ENCODE measurements at regions not wholly inside any gene's neighbourhood (a gene's known extent, or its start where the extent isn't known, plus 50 kb on each side); places are given as distances from the start of the nearest gene placed in this dataset.

DNA sequence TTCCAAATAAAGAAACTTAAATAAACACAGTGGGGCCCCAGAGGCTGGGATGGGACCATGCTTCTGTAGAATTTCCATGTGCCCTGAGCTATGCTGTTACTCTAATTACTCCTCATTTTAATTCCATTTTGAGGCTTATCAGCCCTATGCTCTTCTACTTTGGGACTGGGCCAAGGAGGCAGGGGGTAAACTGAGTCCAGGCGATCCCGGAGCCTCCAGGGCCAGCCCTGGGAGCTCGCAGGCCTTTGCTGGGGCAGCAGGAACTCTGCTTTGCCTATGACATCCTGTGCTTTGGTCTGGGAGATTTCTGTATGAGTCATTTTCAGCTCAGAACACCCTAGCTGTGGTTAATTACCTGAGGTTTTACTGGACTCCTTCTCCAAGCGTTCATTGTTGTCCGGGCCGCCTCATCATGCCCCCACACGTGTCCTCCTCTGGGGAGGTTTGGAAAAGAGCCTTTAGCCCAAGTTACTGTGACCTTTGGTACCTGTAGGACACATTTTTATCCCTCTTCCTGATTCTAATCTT is 95.7 kb downstream of the RHOU start:
- Mint-ChIP-seq H3K9me3 (no peaks in the 10 kb centered on the region), H3K27me3 (ENCODE audit: low read depth) (no peaks in the 10 kb centered on the region), H3K36me3 (ENCODE audit: low read depth) (no peaks in the 10 kb centered on the region), H3K4me3 (no peak overlapping the region), H3K27ac (ENCODE audit: unreplicated experiment) (no peak overlapping the region), H3K4me1 (peaks cover 10% of the 10 kb centered on the region)
- DNase-seq (ENCODE audit: low read depth, low spot score), result no peak
- TF ChIP-seq CTCF (conservative IDR thresholded peaks at IDR 0.05), result no peak

DNA sequence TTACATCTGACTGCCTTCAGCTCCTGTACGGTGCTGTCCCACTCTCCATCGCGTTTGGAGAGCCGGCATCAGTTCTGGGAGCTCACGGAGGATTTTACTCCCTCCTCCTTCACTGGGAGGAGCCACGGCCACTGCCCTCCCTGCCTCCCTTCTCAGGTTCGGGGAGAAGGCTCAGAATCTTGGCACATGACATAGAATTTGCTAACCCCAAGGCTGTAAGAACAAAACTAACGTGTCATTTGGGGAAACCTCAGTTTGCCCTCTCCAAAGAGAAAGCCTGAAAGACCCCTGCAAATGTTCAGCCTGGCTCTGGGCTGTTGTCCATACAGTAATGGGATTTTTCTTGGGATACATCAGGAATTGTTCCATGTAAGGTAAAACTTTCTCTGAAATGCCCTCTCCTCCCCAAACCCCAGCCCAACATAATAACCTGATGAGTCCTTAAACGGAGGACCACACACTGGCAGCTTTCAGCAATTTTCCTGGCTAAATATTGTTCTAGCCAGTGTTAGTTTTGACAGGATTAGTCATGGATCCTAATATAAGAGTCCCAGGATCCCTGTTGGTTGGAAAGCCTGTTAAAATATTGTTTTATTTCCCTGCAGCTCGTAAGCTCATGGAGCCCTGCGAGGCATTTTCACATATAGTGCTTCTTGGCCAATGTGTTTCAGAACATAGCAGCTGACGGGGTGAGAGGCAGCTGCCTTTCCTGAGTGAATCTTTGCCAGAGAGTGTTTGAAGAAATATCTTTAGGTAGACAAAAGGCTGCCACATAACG is 98.8 kb downstream of the RHOU start:
- no peak overlapping the region for H3K27ac Mint-ChIP-seq (ENCODE audit: unreplicated experiment)
- no peak for DNase-seq (ENCODE audit: low read depth, low spot score)
- no peak for TF ChIP-seq CTCF (conservative IDR thresholded peaks at IDR 0.05)
- H3K9me3 Mint-ChIP-seq, result no peaks in the 10 kb centered on the region
- H3K27me3 Mint-ChIP-seq (ENCODE audit: low read depth), result no peaks in the 10 kb centered on the region
- H3K36me3 Mint-ChIP-seq (ENCODE audit: low read depth), result no peaks in the 10 kb centered on the region
- H3K4me3 Mint-ChIP-seq, result no peak overlapping the region
- H3K4me1 Mint-ChIP-seq, result peaks cover 28% of the 10 kb centered on the region

DNA sequence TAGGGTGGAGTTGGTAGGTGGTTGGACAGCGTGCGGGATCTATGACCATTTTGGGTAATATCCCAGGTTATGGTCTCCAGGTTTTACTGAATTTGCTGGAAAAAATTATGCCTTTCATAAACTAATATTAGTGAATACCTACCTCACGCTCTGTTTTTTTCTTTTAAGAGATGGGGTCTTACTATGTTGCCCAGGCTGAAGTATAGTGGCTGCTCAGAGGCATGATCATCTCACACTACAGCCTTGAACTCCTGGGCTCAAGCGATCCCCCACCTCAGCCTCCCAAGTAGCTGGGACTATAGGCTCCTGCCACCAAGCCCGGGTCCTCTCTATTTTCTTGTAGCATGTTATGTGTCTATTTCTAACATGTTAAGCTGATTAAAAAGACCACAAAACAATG is 100.2 kb downstream of the RHOU start:
- Mint-ChIP-seq H3K4me3 (no peak overlapping the region), H3K9me3 (no peaks in the 10 kb centered on the region), H3K4me1 (peaks cover 35% of the 10 kb centered on the region), H3K36me3 (ENCODE audit: low read depth) (no peaks in the 10 kb centered on the region), H3K27me3 (ENCODE audit: low read depth) (no peaks in the 10 kb centered on the region), H3K27ac (ENCODE audit: unreplicated experiment) (no peak overlapping the region)
- TF ChIP-seq CTCF (conservative IDR thresholded peaks at IDR 0.05), result no peak
- DNase-seq (ENCODE audit: low read depth, low spot score), result no peak

GRCh38 chr1:228835911-228836310 is 100.6 kb downstream of the RHOU start:
- no peak overlapping the region for H3K4me3 Mint-ChIP-seq
- no peaks in the 10 kb centered on the region for H3K36me3 Mint-ChIP-seq (ENCODE audit: low read depth)
- DNase-seq (ENCODE audit: low read depth, low spot score), result no peak
- no peaks in the 10 kb centered on the region for H3K27me3 Mint-ChIP-seq (ENCODE audit: low read depth)
- H3K9me3 Mint-ChIP-seq, result no peaks in the 10 kb centered on the region
- H3K27ac Mint-ChIP-seq (ENCODE audit: unreplicated experiment), result no peak overlapping the region
- TF ChIP-seq CTCF (conservative IDR thresholded peaks at IDR 0.05), result no peak
- peaks cover 39% of the 10 kb centered on the region for H3K4me1 Mint-ChIP-seq

DNA sequence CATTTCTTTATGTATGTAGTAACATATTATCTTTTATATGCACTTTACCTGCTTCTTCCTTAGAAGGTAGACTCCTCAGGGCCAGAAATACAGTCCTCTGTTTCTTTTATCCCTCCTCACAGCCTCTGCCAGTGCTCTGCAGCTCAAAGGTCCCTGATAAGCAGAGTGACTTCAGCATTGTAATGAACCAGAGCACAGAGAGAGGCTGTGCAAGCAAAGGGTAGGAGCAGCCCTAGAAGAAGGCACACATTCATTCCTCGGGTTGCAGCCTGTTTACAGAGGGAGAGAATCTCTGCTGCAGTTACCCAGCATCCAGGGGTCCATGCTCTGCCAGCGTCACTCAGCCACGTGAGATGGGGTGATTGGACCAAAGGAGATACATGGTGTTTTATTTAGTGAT is 101.1 kb downstream of the RHOU start:
- peaks cover 44% of the 10 kb centered on the region for H3K4me1 Mint-ChIP-seq
- no peaks in the 10 kb centered on the region for H3K27me3 Mint-ChIP-seq (ENCODE audit: low read depth)

More for the DNA sequence above, 101.1 kb downstream of the RHOU start:
- DNase-seq (ENCODE audit: low read depth, low spot score), result no peak
- no peak for TF ChIP-seq CTCF (conservative IDR thresholded peaks at IDR 0.05)
- H3K4me3 Mint-ChIP-seq, result peak overlapping the region; percentile 47
- no peaks in the 10 kb centered on the region for H3K9me3 Mint-ChIP-seq
- H3K27ac Mint-ChIP-seq (ENCODE audit: unreplicated experiment), result no peak overlapping the region
- no peaks in the 10 kb centered on the region for H3K36me3 Mint-ChIP-seq (ENCODE audit: low read depth)

Data from neural crest cell (in vitro differentiated cells).